H1 (cell line): ENCODE measurements at regions not wholly inside any gene's neighbourhood (a gene's known extent, or its start where the extent isn't known, plus 50 kb on each side); places are given as distances from the start of the nearest gene placed in this dataset.

Experiments used
- CTCF ChIA-PET: fragments of 300-600 bp; sonication (Branson Sonifier 250); formaldehyde crosslinking; loops from one replicate; lab custom pipeline; 2021; ENCODE audit not compliant: partially characterized antibody; lab: Charles Lee
- POLR2A ChIA-PET: fragments of 300-600 bp; sonication (Branson Sonifier 250); formaldehyde crosslinking; loops from one replicate; lab custom pipeline; 2021; ENCODE audit warnings: inconsistent platforms; ENCODE audit not compliant: partially characterized antibody; lab: Charles Lee
- DNase-seq, 2 experiments: peaks; one replicate each; pipeline versions ENCODE4 v3.0.0 to v3.0.0-alpha.2; 2010 to 2022; ENCODE audit warnings: low spot score in 2 of 2, low read depth in 1 of 2, mixed read lengths in 1 of 2
- FAIRE-seq: peaks from 2 replicates; lab custom pipeline; 2011; peaks lifted over from hg19 to GRCh38; lab: Jason Lieb, UNC
- H2AFZ ChIP-seq: 2 replicates; pipeline ENCODE4 v1.8.1; 2012; ENCODE audit warnings: low read length, inconsistent platforms
- H2AK5ac ChIP-seq: 2 replicates; pipeline ENCODE4 v1.6.1; 2013; ENCODE audit warnings: low read depth, low read length
- H2BK120ac ChIP-seq: replicated peaks from 2 replicates; pipeline ENCODE3; 2013; ENCODE audit warnings: low read depth, low read length, inconsistent platforms
- H2BK12ac ChIP-seq: 2 replicates; pipeline ENCODE4 v1.6.1; 2013; ENCODE audit warnings: low read depth, low read length
- H2BK15ac ChIP-seq: 2 replicates; pipeline ENCODE4 v1.6.1; 2013; ENCODE audit warnings: low read length
- H2BK20ac ChIP-seq: 2 replicates; pipeline ENCODE4 v1.6.1; 2013; ENCODE audit warnings: low read length
- H2BK5ac ChIP-seq: 2 replicates; pipeline ENCODE4 v1.6.1; 2013; ENCODE audit warnings: low read depth, low read length
- H3K14ac ChIP-seq: 2 replicates; pipeline ENCODE4 v1.6.1; 2013; ENCODE audit warnings: inconsistent platforms; ENCODE audit not compliant: insufficient read length
- H3K18ac ChIP-seq: 2 replicates; pipeline ENCODE4 v1.6.1; 2013; ENCODE audit warnings: low read length; ENCODE audit errors: extremely low read depth
- H3K23ac ChIP-seq: 2 replicates; pipeline ENCODE4 v1.6.1; 2013; ENCODE audit warnings: inconsistent platforms; ENCODE audit not compliant: insufficient read length
- H3K23me2 ChIP-seq: 2 replicates; pipeline ENCODE4 v1.6.1; 2013; ENCODE audit warnings: low read depth, low read length
- H3K27ac ChIP-seq: 2 replicates; pipeline ENCODE4 v1.6.1; 2011; ENCODE audit warnings: low read depth, low read length, inconsistent platforms
- H3K27me3 ChIP-seq, 4 experiments: replicated peaks in 1 of 4; 1 replicate in 1 of 4; 2 replicates in 3 of 4; pipeline versions ENCODE4 v1.6.1 to v1.8.1; 2011 to 2013; ENCODE audit warnings: low read length in 3 of 4, mild to moderate bottlenecking in 3 of 4, inconsistent platforms in 2 of 4, mixed read lengths in 2 of 4, moderate library complexity in 1 of 4; ENCODE audit not compliant: control insufficient read depth in 3 of 4, insufficient read depth in 3 of 4; ENCODE audit errors: extremely low read depth in 1 of 4
- H3K36me3 ChIP-seq, 4 experiments: 2 replicates each; pipeline versions ENCODE4 v1.6.1 to v1.8.1; 2011 to 2013; ENCODE audit warnings: mild to moderate bottlenecking in 4 of 4, low read length in 3 of 4, moderate library complexity in 2 of 4, control low read depth in 1 of 4, inconsistent platforms in 1 of 4; ENCODE audit not compliant: insufficient read depth in 4 of 4, control insufficient read depth in 2 of 4
- H3K4ac ChIP-seq: replicated peaks from 2 replicates; pipeline ENCODE3; 2013; ENCODE audit warnings: low read length, low read depth, mixed read lengths, inconsistent platforms; ENCODE audit not compliant: insufficient read length
- H3K4me1 ChIP-seq, 4 experiments: replicated peaks in 1 of 4; 1 replicate in 1 of 4; 2 replicates in 3 of 4; pipeline versions ENCODE4 v1.6.1 to v1.8.1; 2011 to 2013; ENCODE audit warnings: low read length in 3 of 4, inconsistent platforms in 2 of 4, mixed read lengths in 1 of 4; ENCODE audit not compliant: insufficient read depth in 4 of 4, control insufficient read depth in 3 of 4
- H3K4me2 ChIP-seq, 2 experiments: 2 replicates each; pipeline versions ENCODE4 v1.6.1 to v1.8.1; 2011 to 2013; ENCODE audit warnings: low read depth in 2 of 2, low read length in 2 of 2, control low read depth in 1 of 2, inconsistent platforms in 1 of 2, mild to moderate bottlenecking in 1 of 2; ENCODE audit not compliant: insufficient read depth in 1 of 2
- H3K4me3 ChIP-seq, 4 experiments: fragments of 200-600, 300-600 bp in 1 of 4; sonication (generic), shearing (Covaris generic), sonication (Bioruptor Twin) in 1 of 4; 2 replicates each; pipeline versions ENCODE4 v1.5.1 to v1.8.1; 2011 to 2016; ENCODE audit warnings: low read length in 4 of 4, low read depth in 3 of 4, control low read depth in 2 of 4, inconsistent platforms in 2 of 4, mild to moderate bottlenecking in 2 of 4, mixed read lengths in 1 of 4, moderate library complexity in 1 of 4; ENCODE audit not compliant: insufficient read depth in 2 of 4; ENCODE audit errors: extremely low read depth in 1 of 4
- H3K56ac ChIP-seq: replicated peaks from 2 replicates; pipeline ENCODE3; 2013; ENCODE audit warnings: low read depth, mild to moderate bottlenecking, mixed read lengths, low read length, inconsistent platforms; ENCODE audit not compliant: insufficient read length
- H3K79me1 ChIP-seq: 2 replicates; pipeline ENCODE4 v1.6.1; 2013; ENCODE audit warnings: low read depth, low read length, control low read depth
- H3K79me2 ChIP-seq, 2 experiments: 2 replicates each; pipeline versions ENCODE4 v1.6.1 to v1.8.1; 2012 to 2013; ENCODE audit warnings: low read length in 2 of 2, mild to moderate bottlenecking in 2 of 2, inconsistent platforms in 1 of 2; ENCODE audit not compliant: insufficient read depth in 2 of 2, control insufficient read depth in 1 of 2
- H3K9ac ChIP-seq, 4 experiments: replicated peaks in 1 of 4; 1 replicate in 1 of 4; 2 replicates in 3 of 4; pipeline versions ENCODE4 v1.6.1 to v1.8.1; 2011 to 2013; ENCODE audit warnings: low read depth in 3 of 4, low read length in 3 of 4, control low read depth in 2 of 4, mild to moderate bottlenecking in 2 of 4, moderate library complexity in 2 of 4, inconsistent platforms in 1 of 4; ENCODE audit errors: extremely low read depth in 1 of 4
- H3K9me3 ChIP-seq, 2 experiments: 2 replicates each; pipeline versions ENCODE4 v1.6.1 to v1.8.1; 2012 to 2013; ENCODE audit warnings: mild to moderate bottlenecking in 2 of 2, moderate library complexity in 2 of 2, control low read depth in 1 of 2, inconsistent platforms in 1 of 2, low read depth in 1 of 2, low read length in 1 of 2, mixed read lengths in 1 of 2; ENCODE audit not compliant: insufficient read depth in 2 of 2
- H4K20me1 ChIP-seq, 2 experiments: replicated peaks in 1 of 2; 2 replicates each; pipeline versions ENCODE3 to v1.8.1; 2011 to 2013; ENCODE audit warnings: inconsistent platforms in 2 of 2, low read length in 2 of 2, mild to moderate bottlenecking in 1 of 2; ENCODE audit not compliant: insufficient read depth in 2 of 2, control insufficient read depth in 1 of 2
- H4K5ac ChIP-seq: 2 replicates; pipeline ENCODE4 v1.6.1; 2013; ENCODE audit warnings: low read length, low read depth, mixed read lengths, inconsistent platforms; ENCODE audit not compliant: insufficient read length
- H4K8ac ChIP-seq: 2 replicates; pipeline ENCODE4 v1.8.0; 2013; ENCODE audit warnings: mild to moderate bottlenecking, moderate library complexity, low read length, inconsistent platforms; ENCODE audit not compliant: insufficient read depth; ENCODE audit errors: extremely low read depth
- H4K91ac ChIP-seq: replicated peaks from 2 replicates; pipeline ENCODE3; 2013; ENCODE audit warnings: low read length, mixed read lengths, inconsistent platforms; ENCODE audit not compliant: insufficient read length
- KDM4A ChIP-seq: IDR thresholded peaks from one replicate; pipeline ENCODE4 v1.7.1; 2012; ENCODE audit warnings: low read depth, mild to moderate bottlenecking, moderate library complexity, low read length, inconsistent platforms; ENCODE audit not compliant: severe bottlenecking
- PHF8 ChIP-seq: fragments of 200-600 bp; sonication (generic); conservative IDR thresholded peaks from 2 replicates; pipeline ENCODE4 v1.7.1; 2012; ENCODE audit warnings: low read depth, mild to moderate bottlenecking, inconsistent platforms, low read length, moderate library complexity
- WGBS, 2 experiments: shearing (Covaris generic) in 1 of 2; methylation state at CpG; one replicate each; pipeline versions ENCODE4 v1.1.6 to v1.1.7; 2013 to 2015; ENCODE audit warnings: low lambda C conversion rate in 2 of 2, mixed read lengths in 2 of 2, inconsistent platforms in 1 of 2, low coverage in 1 of 2, missing lambda C conversion rate in 1 of 2; ENCODE audit not compliant: insufficient replicate concordance in 2 of 2, insufficient coverage in 1 of 2, insufficient read length in 1 of 2; ENCODE audit errors: extremely low coverage in 1 of 2, missing lambda C conversion rate in 1 of 2; 5-methylcytosine and 5-hydroxymethylcytosine counted together

- Histone ChIP-seq H4K20me1 (no peaks in the 10 kb centered on the region), H3K23ac (no peak overlapping the region), H3K9me3 (no peaks in the 10 kb centered on the region; a peak in 1 of 4 replicates), H4K91ac (no peak overlapping the region), H3K79me2 (no peaks in the 10 kb centered on the region), H2AK5ac (no peak overlapping the region), H4K8ac (no peak overlapping the region), H2BK12ac (no peak overlapping the region), H3K4me3 (no peak overlapping the region), H3K36me3 (no peaks in the 10 kb centered on the region), H2BK20ac (no peak overlapping the region), H2AFZ (no peak overlapping the region), H2BK15ac (no peak overlapping the region), H3K56ac (no peak overlapping the region), H3K4me1 (peaks cover 8 to 20% (median 17%) of the 10 kb centered on the region in 4 experiments), H3K27me3 (peaks cover 0 to 4% (median 0%) of the 10 kb centered on the region in 4 experiments; a peak in 4 of 7 replicates), H3K79me1 (no peaks in the 10 kb centered on the region), H2BK5ac (no peak overlapping the region), H2BK120ac (no peak overlapping the region), H3K27ac (no peak overlapping the region), H3K4me2 (no peak overlapping the region), H3K14ac (no peak overlapping the region), H3K18ac (no peak overlapping the region), H3K9ac (no peak overlapping the region), H3K4ac (no peak overlapping the region), H4K5ac (no peak overlapping the region), H3K23me2 (no peaks in the 10 kb centered on the region)
- POLR2A ChIA-PET = no interaction called here
- FAIRE-seq (no peak), DNase-seq (no peak)
- no peak for TF ChIP-seq PHF8
- no peak for TF ChIP-seq KDM4A
- CTCF ChIA-PET = no interaction called here
- WGBS, 2 experiments = 90% methylated on average over 5 of the region's 5 CpGs; no CpG with 5 or more reads in 1 of the 2 experiments
Measured at GRCh38 chr2:239598732-239599090, 197.9 kb upstream of the HDAC4 start.
